DMS 273 (cell line): ENCODE measurements at regions not wholly inside any gene's neighbourhood (a gene's known extent, or its start where the extent isn't known, plus 50 kb on each side); places are given as distances from the start of the nearest gene placed in this dataset.
A peak's percentile ranks its signal among the peaks of the same experiment; 100 is the strongest.
"Not testable (repeated sequence)": the region's sequence is repeated elsewhere in the genome, so short reads cannot be mapped to it uniquely, and the experiment has no call there.

ENCODE experiments used
- DNase-seq: peaks from one replicate; lab custom pipeline; 2025; ENCODE audit not compliant: unreplicated experiment; lab: John Stamatoyannopoulos, UW

DNA sequence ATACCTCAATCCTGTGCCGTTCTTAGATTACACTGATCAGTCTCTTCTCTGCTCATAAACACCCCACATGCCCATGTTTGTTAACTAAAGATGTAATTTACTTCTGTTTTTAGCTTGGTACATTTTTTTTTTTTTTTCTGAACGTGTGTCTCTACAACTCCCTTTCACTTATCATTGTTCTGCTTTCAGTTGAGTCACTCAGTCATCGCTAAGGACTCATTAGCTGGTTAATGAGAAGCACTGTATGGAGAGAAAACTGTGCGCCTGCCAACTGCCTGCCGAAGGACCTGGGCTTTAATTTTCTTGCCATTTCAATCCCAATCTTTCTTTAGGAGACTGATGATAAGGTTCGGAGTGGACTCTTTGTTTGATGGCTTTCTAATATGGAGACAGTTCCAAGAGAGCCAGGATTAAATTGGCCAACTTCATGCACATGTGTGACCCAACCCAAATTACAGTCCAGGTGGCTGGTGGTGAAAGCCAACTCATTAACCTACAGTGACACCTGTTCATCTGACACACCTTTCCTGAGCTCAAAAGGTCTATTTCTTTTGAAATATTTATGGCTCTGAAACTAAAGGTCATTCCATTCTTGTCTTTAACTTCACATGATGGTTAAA, 334.1 kb downstream of the BCKDHB start:
- DNase-seq = peak; percentile 58

DNA sequence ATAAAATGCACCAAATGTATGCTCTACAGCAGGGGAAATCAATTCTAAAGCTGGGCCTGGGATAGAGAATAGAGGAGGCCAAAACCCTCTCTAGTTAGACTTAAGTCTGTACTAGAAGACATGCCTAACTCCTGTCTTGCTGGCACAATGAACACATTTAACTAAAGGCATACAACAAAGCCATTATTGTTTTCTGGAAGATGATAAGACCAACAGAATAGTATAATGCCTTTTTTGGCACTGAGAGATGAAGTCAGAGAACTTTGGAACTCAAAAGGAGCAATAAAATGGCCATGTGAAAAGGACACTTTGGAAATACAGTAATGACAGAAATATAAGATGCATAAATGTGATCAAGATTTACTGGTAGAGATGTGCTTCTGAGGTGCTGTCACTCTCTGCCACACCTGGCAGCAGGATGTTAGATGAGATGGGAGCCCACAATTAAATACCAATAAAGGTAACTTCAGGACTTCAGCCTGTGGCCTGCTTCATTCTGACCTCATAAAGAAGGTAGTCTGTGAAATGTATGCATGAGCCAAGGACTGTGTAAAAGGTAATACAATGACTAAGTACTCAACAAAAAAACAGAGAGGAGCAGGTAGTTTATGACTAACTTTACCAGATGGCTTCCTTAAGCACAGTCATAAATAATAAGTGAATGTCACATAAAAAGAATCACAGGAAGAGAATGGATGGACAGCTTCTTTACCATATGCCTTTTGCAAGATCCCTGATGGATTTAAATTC, 333.4 kb downstream of the BCKDHB start:
- DNase-seq = peak; percentile 44

DNA sequence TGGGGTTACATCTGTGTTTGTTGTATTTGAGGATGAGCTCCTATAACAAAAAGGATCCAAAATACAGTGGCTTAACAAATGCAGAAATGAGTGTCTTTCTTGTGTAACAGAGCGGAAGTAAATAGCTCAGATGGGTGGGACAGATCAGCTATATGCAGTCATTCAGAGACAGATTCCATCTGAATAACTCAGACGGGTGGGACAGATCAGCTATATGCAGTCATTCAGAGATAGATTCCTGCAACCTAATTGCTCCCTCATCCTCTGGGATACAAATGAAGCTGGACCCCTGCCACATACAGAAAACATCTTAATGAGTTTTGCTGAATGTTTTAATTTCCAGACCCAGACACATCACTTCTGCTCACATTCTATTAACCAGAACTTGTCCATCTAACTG, 332.3 kb downstream of the BCKDHB start:
- DNase-seq = no peak

DNA sequence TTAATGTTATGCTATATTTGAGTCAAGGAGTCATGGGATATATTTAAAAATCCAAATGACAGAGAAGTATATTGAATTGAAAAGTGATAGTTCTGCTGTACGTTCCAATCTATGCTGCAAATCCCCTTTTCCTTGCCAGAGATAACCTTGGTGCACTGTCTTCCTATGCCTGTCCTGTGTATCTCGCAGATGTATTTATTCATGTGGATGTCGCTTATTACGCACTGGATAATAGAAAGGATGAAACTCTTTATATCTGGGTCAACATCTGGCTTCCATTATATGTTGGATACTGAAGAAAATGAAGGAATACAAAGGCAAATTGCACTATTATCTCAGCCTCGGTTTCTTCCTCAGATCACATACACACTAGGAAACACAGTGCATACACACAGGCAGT, 331.3 kb downstream of the BCKDHB start:
- DNase-seq = no peak

DNA sequence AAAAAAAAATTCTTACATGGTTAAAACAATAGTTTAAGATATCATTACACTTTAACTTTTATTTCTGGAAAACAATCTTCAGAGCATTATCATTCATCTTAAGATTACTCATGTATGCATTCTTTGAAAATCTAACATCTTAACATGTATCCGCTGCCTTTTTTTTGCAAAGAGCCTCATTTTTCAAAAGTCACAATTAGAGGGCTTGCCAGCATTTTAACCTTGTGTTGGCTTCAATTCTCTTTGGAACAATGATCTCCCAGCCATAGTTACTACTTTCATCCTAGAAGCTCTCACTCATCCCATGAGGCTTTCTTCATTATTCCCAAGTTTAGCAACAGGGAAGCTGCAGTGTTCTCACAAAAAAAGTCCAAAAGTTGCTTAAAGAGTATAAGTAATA, 330.8 kb downstream of the BCKDHB start:
- no peak for DNase-seq

DNA sequence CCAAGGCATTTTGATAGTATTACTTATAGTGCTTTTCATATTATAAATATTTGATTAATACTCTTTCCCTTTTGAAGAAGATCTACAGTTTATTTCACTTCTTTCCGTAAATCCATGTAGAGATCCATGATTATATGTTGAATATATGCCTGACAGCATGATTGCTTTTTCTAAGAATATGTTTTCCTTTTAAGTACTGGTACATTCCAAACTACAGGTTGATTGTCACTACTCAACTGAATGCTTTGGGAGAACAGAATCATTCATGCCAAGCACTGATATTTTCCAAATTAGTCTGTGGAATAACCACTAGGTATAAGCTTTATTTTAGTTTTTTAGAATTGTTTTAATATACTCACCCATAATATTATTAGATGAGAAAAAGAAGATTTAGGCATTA, 330.2 kb downstream of the BCKDHB start:
- DNase-seq = no peak

DNA sequence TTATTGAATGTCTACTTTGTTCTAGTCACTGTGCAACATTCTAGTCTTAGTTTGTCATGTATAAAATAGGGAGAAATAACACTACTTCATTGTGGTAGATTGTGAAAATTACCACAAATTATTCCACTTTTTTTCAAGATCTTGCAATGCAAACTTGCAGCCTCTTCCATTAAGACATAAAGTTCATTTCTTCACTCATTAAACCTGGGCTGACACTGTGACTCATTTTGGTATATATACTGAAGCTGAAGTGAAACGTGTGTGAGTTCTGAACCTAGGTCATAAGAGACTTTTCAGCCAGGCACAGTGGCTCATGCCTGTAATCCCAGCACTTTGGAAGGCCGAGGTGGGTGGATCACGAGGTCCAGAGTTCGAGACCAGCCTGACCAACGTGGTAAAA, 329.0 kb downstream of the BCKDHB start:
- no peak for DNase-seq

DNA sequence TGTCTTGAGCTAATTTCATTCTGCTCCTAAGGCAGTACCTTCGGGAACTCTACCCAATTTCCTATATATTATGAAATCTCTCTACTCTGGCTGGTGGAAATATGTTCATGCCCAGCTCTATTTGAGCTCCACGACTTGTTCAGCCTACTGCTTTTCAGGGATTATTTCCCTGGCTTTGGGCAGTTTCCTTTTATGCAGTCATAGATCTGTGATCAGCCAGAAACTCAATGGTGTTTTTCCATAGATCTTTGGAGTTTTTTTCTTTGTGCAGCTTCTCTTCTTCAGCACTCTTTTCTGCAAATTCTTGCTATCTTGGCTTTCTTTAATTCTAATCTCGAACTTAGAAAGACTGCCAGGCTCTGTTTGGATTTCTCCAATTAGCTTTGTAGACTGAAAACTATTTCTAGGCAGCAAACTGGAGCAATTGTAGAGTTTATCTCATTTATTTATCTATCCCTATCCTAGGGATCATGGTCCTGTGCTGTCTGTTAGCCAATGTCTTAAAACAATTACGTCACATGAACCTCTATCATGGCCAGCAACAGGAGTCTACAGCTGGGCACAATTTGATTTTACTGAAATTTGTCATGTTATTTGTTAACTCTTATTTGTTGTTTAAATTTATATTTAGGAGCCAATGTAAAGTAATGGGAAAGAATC, 328.4 kb downstream of the BCKDHB start:
- no peak for DNase-seq

DNA sequence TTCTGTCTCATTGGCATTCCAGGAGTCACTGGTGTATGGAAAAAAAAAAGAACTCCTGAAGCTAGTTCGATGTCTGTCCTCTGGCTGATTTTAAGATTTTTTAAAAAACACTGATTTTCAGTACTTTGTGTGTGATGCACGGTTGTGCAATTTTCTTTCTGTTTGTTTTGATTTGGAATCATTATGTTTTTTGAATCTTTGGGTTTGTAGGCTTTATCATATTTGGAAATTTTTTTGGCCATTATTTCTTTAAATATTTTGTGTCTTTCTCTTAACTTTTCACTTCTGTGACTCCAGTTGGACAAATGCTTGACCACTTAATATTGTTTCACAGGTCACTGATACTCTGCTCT, 327.2 kb downstream of the BCKDHB start:
- no peak for DNase-seq

DNA sequence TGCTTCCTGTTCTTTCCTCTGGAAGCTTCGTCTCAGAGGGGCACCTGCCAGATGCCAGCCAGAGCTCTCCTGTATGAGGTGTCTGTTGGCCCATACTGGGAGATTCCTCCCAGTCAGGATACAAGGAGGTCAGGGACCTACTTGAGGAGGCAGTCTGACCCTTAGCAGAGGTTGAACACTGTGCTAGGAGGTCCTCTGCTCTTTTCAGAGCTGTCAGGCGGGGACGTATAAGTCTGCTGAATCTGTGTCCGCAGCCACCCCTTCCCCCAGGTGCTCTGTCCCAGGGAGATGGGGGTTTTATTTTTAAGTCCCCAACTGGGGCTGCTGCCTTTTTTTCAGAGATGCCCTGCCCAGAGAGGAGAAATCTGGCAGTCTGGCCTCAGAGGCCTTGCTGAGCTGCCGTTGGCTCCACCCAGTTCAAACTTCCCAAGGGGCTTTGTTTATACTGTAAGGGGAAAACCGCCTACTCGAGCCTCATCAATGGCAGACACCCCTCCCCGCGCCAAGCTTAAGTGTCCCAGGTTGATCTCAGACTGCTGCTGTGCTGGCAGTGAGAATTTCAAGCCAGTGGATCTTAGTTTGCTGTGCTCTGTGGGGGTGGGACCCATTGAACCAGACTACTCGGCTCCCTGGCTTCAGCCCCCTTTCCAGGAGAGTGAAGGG, 326.7 kb downstream of the BCKDHB start:
- DNase-seq = no peak

DNA sequence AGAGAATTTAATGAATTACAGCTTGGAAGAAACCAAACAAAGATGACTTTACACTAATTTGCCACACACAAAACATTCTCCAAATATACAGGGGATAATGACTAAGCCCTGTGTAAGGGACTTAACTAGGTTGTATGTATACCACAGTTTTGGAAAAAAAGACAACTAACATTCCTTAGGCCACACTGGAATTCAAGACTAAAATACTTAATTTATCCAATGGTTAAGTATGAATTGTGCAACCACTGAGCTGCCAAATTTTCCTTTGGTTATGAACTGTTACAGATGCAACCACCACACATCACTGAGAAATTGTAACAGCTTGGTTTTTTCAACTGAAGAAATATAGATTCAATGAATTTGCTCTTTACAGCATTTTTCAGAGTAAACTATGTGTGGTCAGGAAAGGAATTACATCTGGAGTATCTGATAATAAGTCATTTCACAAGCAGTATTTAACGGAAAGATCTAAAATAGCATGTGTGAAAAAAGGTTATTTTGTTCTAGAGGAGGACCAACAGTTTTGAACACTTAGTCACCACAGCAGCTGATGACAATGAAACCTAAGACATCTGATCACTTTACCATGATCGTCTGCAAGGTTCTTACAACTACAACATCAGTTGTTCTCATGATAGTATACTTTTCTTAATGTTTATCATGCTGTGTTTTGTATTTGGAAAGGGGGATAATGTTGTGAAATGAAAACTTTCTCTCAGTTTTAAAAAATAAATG, 318.8 kb downstream of the BCKDHB start:
- no peak for DNase-seq

DNA sequence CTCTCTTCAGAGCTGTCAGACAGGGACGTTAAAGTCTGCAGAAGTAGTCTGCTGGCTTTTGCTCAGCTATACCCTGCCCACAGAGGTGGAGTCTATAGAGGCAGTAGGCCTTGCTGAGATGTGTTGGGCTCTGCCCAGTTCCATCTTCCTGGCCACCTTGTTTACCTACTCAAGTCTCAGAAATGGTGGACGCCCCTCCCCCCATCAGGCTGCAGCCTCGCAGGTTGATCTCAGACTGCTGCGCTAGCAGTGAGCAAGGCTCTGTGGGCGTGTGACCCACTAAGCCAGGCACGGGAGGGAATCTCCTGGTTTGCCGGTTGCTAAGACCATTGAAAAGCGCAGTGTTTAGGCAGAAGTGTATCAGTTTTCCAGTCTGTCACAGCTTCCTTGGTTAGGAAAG, 305.0 kb downstream of the BCKDHB start:
- no peak for DNase-seq

DNA sequence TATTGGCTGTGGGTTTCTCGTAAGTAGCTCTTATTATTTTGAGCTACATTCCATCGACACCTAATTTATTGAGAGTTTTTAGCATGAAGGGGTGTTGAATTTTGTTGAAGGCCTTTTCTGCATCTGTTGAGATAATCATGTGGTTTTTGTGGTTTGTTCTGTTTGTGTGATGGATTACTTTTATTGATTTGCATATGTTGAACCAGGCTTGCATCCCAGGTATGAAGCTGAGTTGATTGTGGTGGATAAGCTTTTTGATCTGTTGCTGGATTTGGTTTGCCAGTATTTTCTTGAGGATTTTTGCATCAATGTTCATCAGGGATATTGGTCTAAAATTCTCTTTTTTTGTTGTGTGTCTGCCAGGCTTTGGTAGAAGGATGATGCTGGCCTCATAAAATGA, 301.5 kb downstream of the BCKDHB start:
- not testable (repeated sequence) for DNase-seq

DNA sequence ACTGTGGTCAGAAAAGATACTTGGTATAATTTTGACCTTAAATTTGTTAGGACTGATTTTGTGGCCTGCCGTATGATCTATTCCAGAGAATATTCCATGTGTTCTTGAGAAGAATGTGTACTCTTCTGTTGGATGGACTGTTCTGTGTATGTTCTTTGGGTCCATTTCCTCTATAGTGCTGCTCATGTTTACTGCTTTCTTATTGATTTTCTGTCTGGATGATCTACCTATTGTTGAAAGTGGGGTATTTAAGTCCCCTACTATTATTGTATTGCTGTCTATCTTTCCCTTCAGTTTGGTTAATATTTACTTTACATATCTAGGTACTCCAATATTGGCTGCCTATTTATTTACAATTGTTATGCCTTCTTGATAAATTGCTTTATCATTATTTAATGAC, 298.4 kb downstream of the BCKDHB start:
- no peak for DNase-seq

DNA sequence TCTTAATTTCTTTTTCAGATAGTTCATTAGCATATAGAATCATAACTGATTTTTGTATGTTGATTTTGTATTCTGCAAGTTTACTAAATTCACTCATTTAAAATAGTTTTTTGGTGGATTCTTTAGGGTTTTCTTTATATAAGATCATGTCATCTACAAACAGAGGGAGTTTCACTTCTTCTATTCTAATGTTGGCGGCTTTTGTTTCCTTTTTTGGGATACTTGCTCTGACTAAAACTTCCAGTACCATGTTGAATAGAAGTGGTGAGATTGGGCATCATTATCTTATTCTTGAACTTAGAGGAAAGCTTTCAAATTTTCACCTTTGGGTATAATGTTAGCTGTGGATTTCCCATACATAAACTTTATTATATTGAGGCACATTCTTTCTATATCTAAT, 296.9 kb downstream of the BCKDHB start:
- DNase-seq = no peak

DNA sequence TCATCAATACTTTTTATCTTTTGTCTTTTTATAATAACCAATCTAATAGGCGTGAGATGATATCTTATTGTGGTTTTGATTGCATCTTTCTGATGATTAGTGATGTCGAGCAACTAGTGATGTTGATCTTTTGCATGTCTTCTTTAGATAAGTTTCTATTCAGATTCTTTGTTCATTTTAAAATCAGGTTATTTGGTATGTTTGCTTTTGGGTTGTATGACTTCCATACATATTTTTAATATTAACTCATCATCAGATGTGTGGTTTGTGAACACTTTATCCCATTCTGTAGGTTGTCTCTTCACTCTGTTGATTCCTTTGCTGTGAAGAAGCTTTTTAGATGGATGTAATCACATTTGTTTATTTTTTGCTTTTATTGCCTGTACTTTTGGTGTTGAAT, 295.8 kb downstream of the BCKDHB start:
- DNase-seq = no peak
